ELF-1 (cell line): ENCODE measurements at regions not wholly inside any gene's neighbourhood (a gene's known extent, or its start where the extent isn't known, plus 50 kb on each side); places are given as distances from the start of the nearest gene placed in this dataset.
"Not testable (repeated sequence)": the region's sequence is repeated elsewhere in the genome, so short reads cannot be mapped to it uniquely, and the experiment has no call there.

ENCODE experiments used
- DNase-seq: peaks from one replicate; pipeline ENCODE4 v3.0.0-alpha.2; 2016; ENCODE audit warnings: low read depth, low spot score

DNA sequence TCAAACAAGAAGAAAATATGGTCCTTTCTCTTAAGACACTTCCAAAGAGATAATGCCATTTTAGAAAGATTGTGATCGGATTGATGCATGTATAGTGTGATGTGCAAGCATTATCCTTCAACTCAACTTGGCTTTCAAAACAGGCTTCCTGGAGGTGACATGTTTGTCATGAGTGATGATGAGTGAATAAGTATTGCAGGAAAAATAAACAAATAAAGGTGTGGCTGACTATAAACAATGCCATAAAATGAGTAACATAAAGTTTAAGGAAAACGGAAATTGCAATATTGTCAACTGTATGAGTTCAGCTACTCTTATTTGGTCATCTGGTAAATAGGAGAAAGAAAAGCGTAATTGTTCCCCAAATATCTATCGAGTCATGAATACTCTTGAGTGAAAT lies 1283.7 kb downstream of the PCDH9 start:
- DNase-seq: no peak

DNA sequence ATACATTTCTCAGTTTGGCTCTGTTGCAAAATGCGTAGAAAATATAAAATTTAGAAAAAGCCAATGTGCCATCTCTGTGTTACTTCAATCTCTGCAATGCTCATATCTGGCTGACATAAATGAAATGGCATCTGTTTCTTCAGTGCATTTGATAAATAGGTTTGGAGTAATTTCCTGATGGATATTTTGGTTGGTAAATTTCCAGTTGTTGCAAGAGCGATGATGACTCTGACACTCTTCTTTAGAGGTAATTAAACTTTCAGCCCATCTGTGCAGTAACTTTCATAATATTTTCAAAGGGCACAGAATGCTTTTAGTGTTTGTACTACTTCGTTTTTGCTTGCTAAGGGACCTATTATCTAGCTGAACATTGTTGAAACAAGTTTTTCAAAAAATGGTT lies 1286.4 kb downstream of the PCDH9 start:
- DNase-seq: no peak

DNA sequence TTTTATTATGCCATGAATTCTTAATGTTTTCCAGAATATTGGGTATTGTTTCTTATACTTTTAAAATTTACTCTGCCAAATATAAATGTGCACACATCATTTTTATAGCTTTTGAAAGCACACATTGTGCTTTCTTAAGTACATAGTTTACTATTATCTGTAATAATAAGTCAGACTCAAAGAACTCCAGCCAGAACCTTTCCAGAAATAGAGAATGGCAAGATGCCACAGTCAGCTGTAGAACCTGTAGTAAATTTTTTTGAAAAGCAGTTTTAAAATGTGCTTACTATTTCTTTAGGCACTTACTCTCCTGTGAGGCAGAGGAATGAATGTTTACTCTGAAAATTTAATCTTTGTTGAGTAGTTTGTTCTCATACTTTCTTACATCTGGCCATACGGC lies 1287.1 kb downstream of the PCDH9 start:
- DNase-seq: no peak

DNA sequence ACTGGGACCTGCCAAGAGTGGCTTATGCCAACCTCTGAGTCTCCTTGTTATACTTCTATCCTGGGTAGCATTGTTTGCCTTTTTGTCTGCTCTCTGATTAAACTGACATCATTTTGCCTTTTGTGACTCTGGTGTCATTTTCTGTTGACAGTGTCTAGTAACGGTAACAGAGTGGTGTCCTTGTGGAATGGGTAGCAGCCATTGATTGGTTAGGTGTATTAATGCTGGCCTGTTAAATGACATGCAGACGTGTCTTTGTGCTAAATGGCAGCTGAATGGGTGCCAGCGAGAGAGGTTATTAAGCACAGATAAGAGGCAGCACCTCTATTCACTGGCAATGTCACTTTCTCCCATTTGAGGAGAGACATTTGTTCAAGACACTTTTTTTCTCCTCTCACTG lies 1289.4 kb downstream of the PCDH9 start:
- DNase-seq: no peak

DNA sequence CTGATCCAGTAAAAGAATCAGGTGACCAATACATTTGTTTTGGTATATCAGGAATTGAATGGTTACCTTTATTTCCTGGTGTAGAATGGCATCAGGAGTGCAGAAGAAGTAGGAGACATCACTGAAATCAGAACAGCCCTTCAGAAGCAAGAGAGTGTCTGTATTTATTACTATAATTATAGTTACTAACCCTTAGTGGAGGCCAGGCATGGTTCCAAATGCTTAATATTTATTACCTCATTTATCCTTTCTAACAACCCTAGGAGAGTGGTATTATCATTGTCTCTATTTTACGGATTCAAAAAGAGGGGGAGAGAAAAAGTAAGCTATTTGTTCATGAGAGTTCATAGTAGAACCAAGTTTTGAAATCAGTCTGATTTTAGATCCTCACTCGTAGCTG lies 1292.9 kb downstream of the PCDH9 start:
- no peak for DNase-seq

DNA sequence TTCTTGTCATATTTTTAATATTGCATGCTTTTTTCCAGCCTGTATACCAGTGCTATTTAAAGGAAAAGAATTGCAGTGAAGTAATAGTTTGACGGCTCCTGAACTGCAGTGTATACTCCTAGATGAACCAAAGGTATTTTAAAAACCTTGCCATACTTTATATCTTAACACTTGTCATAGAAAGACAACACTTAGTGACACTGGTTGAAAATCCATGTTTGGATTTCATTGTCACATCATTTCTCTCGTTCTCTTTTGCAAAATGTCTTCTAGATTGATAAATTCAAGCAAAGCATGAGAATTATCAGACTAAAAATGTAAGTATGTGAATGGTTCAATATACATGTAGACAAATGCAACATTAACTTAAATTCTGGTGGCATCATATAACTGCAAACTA lies 1293.9 kb downstream of the PCDH9 start:
- no peak for DNase-seq

DNA sequence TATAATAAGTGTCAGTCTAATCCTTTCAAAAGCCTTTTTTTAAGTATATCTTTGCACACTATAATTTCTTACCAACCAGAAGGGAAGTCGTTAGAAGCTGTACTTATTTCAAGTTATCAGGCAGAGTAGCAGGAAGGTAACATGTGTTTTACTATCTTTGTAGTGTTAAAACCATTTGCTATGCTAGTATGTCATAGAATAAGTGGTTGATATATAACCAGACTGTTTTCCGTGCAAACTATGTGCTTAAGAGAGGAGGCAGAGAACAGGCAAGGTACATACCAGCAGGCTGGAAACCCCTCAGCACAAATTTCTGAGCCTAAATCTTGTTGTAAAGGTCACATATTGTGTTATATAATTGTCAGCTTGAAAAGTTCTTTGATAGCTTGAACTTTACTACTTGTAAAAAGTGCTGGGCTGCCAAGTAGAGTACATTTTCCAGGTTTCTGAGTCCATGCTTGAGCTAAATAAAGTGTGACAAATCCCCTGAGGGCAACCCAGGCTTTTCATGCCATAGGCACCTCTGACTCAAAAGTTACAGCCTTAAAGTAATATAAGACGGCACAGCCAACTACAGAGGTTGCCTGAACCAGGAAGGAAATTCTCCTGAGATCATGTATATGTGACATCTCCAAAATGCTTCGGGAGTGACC lies 1297.4 kb downstream of the PCDH9 start:
- peak; percentile 17 for DNase-seq

DNA sequence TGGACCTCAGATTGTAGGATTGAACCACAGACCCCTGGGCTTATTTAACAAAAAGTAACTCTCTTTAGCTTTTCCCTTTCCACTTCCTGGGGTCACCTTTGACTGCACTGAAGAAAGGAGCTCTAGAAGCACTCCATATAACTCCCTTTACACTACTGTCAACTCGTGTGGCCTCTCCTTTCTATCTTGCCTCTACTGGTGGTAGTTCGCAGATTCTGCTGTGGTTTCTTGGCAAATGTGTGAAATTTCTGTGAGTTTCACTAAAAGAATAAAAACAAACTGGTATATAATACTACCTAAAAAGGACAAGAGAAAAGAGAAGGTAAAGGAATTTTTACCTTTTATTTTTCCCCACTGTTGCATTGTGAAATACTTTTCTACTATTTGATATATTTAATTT lies 1298.1 kb downstream of the PCDH9 start:
- no peak for DNase-seq

DNA sequence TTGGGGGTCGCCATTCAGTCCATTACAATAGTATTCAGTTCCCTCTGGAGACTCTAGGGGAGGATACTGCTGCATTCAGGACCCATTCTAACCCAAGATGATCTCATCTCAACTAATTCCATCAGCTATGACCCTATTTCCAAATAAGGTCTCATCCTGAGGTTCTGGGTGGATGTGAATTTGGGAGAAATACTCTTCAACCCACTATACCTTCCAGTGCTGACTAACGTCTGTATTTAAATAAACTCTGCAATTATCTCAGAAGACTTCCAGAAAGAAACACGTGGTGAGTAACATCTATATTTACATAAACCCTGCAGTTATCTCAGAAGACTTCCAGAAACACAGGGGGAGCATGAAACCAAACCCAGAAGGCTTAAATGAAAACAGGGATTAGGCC lies 1300.7 kb downstream of the PCDH9 start:
- DNase-seq: no peak

DNA sequence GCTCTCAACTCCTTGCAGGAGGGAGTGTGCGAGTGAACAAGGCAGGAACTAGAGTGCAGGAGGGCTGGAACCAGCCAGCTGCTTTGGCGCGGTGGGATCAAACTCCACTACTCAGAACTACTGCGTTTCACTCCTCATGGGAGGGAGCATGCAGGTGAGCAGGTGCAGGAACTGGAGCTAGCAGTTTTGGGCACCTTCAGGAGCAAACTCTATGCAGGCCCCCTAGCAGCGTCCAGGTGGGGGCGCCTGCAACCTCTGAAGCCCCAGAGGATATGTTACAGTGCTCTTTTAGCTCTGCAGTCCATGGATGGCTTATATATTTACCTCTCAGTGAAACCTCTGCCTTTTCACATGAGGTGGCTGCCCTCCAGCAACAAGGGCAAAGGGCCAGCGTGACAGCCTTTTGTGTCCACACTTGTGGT lies 1303.4 kb downstream of the PCDH9 start:
- peak; percentile 74 for DNase-seq

DNA sequence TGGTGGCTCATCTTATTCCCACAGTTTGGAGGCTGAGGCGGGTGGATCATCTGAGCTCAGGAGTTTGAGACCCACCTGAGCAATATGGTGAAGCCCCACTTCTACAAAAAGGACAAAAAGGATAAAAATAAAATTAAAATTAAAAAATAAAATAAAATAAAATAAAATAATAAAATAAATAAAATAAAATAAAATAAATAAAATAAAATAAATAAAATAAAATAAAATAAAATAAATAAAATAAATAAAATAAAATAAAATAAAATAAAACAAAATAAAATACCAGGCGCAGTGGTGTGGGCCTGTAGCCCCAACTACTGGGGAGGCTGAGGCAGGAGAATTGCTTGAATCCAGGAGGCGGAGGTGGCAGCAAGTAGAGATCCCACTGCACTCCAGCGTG lies 1307.3 kb downstream of the PCDH9 start:
- not testable (repeated sequence) for DNase-seq

DNA sequence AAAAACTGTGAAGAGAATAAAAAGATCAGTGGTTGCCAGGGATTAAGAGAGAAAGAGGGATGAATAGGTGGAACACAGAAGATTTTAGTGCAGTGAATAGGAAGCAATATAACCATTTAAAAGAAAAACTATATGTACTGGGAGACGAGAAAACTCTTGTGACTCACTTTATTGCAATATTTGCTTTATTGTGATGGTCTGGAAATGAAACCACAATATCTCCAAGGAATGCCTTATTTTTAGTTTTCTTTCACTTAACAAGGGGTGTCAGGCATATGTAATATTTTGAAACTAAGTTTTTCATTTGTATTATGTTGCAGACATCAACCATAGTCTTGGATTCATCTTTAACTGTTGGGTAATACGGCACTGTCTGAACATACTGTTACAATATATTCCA lies 1308.2 kb downstream of the PCDH9 start:
- DNase-seq: no peak

DNA sequence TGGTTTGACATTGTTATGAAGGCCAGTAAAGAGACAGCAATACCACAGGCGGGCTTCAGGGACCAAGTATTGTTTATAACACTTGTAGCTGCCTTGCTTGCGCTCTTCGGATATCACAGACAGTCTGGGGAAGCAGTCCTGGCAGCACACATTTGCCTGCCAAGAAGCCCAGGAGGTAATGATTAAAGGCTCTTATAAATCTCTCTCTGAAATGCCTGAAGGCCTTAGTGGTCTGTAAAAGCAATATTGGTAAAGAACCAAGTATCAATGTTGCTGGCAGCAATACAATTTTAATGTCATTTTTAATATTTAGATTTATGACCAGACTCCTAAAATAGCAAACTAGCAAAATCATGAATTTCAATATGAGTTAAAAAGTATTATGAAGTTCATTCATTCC lies 1312.4 kb downstream of the PCDH9 start:
- DNase-seq: no peak

DNA sequence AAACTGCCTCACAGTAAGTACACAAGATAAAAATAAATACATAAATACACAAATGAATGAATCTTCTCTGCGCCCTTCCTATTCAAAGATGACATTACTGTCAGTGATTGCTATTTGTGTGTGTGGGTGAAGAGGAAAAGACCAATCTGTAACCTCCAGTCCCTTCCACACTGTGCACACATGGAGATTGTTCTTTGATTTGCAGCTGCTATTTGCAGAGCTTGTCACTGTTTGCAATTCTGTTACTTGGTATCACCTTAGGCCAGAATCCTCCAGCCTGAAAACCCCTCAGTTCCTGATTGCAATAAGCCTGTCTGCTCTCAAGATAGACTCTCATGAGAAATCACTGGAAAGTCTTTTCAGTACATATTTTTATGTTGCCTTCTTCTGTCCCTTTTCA lies 1314.9 kb downstream of the PCDH9 start:
- no peak for DNase-seq

DNA sequence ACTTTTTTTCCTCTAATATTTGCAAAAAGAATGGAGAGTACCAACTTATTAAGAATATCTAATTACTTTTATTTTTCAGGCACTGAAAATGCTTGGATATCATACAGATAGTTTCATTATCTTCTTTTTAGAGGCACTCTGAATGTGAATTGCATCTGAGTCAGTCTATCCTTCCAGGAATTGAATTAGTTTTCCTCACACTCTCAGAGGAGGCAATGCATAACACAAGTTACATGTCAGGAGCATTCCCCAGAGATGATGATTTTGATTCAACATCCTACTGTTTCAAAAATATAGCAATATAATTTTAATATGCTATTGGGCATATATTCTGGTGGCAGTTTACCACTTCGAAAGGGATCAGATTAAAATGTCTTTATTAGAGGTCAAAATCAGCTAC lies 1315.4 kb downstream of the PCDH9 start:
- no peak for DNase-seq

DNA sequence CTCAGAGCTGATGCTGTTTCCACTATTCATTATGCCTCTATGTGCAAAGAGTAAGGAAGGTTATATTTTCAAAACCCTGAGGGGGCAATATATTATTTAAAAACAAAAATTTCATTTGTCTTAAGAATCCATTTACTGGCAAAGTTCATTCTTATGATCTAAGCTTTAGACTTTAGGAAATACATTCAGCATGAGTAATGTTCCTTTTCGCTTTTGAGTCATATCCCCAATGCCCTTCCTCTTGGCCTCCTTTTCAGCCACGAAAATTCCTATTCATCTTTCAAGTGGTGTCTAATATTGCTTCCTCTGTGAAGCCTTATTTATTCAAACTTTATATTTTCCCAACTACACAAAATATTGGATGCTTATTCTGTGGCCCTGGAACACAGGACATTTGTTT lies 1317.0 kb downstream of the PCDH9 start:
- no peak for DNase-seq

DNA sequence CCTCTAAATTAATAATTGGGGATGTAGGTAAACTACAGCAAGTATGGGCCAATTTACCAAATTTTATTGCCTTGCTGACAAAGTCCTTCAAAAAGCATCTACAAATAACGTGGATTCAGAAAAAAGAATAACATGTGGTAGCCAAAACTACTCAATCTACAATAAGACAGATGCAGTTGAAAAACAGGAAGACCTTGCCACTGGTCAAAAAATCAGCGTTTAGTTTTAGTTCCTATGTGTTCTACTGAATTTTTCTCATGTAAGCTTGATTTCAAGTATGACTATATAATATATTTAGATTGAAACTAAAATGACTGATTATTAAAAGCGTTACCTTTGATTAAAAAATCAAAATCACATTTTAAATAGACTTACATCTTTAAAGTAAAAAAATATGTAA lies 1317.6 kb downstream of the PCDH9 start:
- no peak for DNase-seq

DNA sequence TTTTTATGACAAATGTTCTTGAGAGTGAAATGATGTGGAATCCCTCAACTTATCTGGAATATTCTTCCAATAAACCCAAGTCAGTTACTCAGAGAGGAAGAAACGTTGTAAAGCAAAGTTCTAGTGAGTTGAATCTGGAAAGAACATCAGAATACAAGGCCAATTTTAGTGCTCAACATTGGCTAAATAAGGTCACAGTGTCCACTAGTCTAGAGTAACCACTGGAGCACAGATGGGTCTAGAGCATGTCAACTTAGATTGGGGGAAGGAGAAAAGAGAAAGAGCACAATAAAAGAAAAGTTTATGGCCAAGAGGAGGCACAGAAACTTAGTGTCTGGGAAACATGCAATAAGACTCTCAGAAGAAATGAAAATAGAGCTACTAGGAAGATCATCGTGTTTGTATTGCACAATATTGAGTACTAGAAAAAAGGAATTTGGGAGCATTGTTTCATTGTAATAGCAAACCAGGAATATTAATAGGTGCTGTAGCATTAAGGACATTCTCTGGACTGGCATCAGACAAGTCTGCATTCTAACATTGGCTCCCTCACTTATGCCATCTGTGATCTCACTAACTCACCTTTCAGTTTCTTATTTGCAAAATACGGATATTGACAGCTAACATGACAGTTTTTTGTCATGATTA lies 1318.5 kb downstream of the PCDH9 start:
- no peak for DNase-seq

DNA sequence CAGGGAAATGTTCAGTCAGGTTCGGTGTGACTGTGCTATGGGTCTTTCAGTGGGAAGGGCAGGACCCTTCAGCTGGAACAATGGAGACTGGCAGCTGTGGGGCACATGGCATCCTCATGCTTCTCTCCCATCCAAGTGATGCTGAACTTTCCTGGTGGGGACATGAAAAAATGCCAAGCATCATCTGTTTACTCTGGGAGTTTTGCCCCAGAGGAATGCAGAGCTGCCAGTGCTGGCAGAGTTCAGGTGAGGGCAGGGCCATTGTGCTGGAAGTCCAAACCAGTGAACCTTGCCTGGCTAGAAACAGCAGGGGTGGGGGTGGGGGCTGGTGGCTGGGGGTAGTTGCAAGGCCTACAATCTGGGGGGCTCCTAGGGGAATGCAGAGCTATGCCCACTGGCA lies 1320.6 kb downstream of the PCDH9 start:
- no peak for DNase-seq

DNA sequence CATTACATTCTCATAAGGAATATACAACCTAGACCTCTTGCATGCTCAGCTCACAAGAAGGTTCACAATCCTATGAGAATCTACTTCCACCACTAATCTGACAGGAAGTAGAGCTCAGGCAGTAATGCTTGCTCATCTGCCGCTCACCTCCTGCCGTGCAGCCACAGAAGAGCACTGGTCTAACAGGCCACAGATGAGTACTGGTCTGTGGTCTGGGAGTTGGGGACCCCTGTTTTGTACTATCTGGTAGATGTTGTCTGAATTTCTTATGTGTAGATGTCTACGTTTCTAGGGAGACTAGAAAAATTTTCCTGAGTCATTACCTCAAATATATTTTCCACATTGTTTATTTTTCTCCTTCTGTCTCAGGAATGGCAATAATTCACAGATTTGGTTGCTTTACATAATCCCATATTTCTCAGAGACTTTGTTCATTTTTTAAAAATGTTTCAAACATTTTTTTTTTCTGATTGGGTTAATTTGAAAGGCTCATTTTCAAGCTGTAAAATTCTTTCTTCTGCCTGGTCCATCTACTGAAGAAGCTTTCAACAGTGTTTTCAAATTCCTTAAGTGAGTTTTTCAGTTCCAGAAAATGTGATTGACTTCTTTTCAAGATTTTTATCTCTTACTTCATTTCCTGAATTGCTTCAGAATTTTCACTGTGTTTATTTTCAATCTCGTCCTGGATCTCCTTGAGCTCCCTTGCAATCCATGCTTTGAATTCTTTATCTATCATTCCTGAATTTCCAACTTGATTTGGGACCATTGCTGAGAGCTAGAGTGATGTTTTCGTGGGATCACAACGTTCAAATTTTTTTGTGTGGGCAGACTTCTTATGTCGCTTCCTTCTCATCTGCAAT lies 1322.2 kb downstream of the PCDH9 start:
- DNase-seq: no peak

DNA sequence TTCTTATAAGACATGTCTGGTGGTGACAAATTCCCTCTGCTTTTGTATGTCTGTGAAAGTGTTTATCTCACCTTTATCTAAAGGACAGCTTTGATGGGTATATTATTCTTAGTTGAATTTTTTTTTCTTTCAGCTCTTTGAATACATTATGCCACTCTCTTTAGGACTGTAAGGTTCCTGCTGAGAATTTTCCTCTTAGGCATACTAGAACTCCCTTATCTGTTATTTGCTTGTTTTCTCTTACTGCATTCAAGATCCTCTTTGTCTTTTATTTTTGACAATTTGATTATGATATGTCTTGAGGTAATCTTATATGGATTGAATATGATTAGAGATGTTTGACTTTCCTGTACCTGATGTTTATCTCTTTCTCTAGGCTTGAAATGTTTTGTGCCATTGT lies 1328.4 kb downstream of the PCDH9 start:
- DNase-seq: no peak

DNA sequence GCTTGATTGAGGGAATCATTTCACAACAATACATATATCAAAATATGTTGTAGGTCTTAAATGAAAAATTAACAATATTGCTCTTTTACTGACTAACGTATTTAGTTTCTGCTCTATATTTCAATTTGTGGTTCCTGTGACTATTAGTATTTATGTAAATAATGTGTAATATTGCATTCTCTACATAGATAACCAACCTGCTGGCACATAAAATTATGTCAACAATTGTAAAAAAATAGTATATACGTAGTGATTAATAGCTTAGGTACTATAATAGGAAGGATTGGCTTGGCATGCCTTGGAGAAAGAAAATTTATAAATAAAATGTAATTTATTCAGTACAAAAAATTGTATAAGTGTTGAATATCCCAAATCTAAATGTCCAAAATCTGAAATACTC lies 1336.1 kb downstream of the PCDH9 start:
- no peak for DNase-seq

DNA sequence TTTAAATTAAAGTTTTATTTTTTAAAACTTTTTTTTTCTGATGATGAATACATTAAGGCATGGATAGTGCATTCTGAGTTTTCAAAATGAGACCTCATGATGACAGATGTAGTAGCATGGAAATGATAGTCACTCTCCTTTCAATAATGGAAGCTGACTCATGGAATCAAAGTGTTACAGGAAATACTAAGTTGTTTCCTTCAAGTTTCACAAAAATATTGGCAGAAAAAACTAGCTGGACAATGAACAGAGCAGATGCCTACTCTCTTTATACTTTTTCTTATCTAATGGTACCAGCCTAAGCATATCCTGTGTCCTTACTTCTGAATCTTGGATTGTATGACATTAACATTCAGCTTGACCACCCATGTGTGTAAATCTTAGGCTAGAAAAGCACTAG lies 1337.3 kb downstream of the PCDH9 start:
- DNase-seq: no peak
